ENCODE measurements at regions not wholly inside any gene's neighbourhood (a gene's known extent, or its start where the extent isn't known, plus 50 kb on each side); places are given as distances from the start of the nearest gene placed in this dataset.

- TF ChIP-seq EZH2 (IDR thresholded peaks at IDR 0.05; ENCODE audit: insufficient read depth, poor library complexity, severe bottlenecking) (no peak), EZH2phosphoT487 (IDR thresholded peaks at IDR 0.05; ENCODE audit: insufficient read depth, low read depth) (no peak)
Measured at GRCh38 chr3:197362081-197362480, 63.7 kb upstream of the DLG1 start.
